ENCODE measurements at regions not wholly inside any gene's neighbourhood (a gene's known extent, or its start where the extent isn't known, plus 50 kb on each side); places are given as distances from the start of the nearest gene placed in this dataset.

DNA sequence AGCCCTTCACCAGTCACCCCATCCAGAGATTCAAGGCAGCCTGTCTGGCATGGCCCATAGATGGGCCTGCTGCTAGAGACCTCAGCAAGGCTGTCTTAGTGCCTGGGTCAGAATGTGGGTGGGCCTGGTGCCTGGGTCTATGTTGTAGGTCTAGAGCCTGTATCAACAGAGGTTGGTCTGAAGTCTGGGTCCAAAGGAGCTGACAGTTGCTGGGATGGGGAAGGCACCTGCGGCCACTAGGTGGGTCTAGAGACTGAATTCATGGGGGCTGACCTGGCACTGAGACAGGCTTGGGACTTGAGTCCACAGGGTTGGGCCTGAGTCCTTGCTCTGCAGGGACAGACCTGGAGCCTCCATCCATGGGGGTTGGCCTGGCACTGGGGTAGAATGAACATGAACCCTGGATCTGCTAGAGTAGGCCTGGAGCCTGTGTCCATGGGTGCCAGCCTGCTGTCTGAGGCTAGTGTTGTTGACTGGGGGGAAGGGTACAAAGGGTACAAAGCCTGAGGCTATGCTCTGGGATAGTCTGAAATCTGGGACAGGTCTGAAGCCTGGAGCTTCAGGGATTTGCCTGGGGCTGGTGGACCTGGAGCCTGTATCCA, 516.8 kb downstream of the OLFM4 start:
- TF ChIP-seq, protein P1, sequence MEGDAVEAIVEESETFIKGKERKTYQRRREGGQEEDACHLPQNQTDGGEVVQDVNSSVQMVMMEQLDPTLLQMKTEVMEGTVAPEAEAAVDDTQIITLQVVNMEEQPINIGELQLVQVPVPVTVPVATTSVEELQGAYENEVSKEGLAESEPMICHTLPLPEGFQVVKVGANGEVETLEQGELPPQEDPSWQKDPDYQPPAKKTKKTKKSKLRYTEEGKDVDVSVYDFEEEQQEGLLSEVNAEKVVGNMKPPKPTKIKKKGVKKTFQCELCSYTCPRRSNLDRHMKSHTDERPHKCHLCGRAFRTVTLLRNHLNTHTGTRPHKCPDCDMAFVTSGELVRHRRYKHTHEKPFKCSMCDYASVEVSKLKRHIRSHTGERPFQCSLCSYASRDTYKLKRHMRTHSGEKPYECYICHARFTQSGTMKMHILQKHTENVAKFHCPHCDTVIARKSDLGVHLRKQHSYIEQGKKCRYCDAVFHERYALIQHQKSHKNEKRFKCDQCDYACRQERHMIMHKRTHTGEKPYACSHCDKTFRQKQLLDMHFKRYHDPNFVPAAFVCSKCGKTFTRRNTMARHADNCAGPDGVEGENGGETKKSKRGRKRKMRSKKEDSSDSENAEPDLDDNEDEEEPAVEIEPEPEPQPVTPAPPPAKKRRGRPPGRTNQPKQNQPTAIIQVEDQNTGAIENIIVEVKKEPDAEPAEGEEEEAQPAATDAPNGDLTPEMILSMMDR (IDR thresholded peaks at IDR 0.05; ENCODE audit: extremely low read depth in 1 of 2, insufficient read depth in 1 of 2, low read depth in 1 of 2, low read length in 2 of 2), result no peak
- TF ChIP-seq POLR2A (IDR thresholded peaks at IDR 0.05; ENCODE audit: low read depth, low read length) (no peak), FOS (IDR thresholded peaks at IDR 0.05; ENCODE audit: borderline replicate concordance, insufficient read depth, low read length) (no peak), JUN (IDR thresholded peaks at IDR 0.05; ENCODE audit: borderline replicate concordance, insufficient read depth, insufficient read length, low read depth) (no peak), POLR2AphosphoS5 (IDR thresholded peaks at IDR 0.05; ENCODE audit: insufficient read depth, low read depth, low read length) (no peak), GATA2 (IDR thresholded peaks at IDR 0.05; ENCODE audit: insufficient read depth, insufficient read length, low read depth, low read length) (no peak), EZH2 (IDR thresholded peaks at IDR 0.05; ENCODE audit: borderline replicate concordance, low read depth, low read length, severe bottlenecking) (no peak), MYC (IDR thresholded peaks at IDR 0.05; ENCODE audit: low read depth, low read length) (no peak)
- TF ChIP-seq, protein P2, sequence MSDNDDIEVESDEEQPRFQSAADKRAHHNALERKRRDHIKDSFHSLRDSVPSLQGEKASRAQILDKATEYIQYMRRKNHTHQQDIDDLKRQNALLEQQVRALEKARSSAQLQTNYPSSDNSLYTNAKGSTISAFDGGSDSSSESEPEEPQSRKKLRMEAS (IDR thresholded peaks at IDR 0.05; ENCODE audit: insufficient read depth, insufficient read length), result no peak
